GM03348 (cell line): ENCODE measurements at regions not wholly inside any gene's neighbourhood (a gene's known extent, or its start where the extent isn't known, plus 50 kb on each side); places are given as distances from the start of the nearest gene placed in this dataset.
"Not testable (repeated sequence)": the region's sequence is repeated elsewhere in the genome, so short reads cannot be mapped to it uniquely, and the experiment has no call there.

Experiments used
- DNase-seq: peaks from one replicate; pipeline ENCODE4 v3.0.0; 2012; ENCODE audit warnings: low spot score

DNA sequence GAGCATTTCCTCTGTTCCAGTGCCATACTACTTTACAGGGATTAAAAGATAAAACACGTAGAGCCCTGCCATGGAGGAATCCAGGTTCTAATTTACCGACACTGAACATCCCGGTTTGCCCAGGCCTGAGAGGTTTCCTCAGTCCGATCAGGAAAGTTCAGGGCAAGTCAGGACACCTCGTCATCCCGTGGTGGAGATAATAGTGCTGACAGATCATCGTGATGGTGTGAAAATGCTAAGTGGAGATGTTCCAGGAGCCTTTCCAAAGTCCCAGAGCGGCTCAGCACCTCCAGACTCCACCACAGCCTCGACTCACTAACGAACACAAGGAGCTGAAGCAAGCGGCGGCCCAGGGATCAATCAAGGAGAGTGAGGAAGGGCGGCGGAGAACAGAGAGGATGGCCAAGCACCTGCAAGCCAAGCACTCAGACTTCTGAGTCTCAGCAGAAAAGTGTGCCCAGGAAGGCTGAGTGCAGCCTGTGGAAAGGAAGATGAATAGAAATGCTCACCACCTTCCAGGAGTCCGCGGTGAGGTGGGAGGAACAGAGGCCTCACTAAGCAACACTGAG, 103.7 kb upstream of the VWC2 start:
- DNase-seq: no peak

DNA sequence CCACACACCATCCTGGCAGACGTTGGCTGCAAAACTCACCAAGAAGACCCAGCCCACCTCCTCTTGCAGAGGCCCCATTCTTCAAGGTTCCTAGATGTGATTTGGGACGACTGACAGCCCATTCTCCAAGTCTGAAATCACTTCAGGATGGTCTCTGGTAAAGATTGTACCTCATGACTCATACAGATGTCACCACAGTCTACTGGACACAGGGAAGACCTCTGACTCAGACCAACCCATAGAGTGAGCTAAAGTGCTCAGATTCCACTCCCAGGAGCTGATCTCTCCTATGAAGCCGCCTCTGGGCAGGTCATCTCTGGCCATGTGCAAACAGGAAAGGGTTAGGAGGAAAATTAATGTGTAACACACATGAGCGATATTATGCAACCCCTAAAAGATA, 102.4 kb upstream of the VWC2 start:
- no peak for DNase-seq

DNA sequence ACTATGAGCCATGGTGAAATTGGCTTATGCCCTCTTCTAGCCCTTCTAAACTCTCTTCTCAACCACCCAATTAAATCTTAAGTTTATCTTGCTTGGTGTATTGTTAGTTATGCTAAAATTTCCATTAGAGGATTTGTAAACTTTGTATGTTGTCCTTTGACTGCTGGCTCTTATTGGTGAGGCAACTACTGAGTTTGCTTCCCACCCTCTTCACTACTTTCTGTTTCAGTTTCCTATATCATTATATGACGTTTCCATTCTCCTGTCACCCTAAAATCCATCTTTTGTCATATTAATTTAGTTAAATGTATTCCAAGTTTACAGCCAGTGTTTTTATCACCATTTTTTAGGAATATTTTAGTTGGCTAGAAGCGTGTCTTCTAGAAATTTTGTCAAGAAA, 80.9 kb upstream of the VWC2 start:
- DNase-seq: no peak

DNA sequence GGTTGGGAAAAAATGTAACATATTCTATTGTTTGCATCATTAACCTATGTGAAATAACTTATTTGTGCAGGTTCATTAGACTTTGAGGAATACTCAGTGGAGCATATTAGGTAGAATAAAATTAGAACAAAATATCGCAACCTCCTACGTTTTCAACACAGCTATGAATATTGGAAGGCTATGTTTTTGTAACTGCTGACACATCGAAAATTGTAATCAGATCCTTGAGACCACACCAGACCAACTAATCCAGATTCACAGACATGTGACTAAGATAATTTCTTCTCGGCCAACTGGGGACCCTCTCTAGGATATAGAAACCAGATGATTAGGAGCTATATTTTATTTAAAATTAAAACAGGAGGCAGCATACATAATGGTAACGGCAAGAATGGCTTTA, 77.5 kb upstream of the VWC2 start:
- no peak for DNase-seq

DNA sequence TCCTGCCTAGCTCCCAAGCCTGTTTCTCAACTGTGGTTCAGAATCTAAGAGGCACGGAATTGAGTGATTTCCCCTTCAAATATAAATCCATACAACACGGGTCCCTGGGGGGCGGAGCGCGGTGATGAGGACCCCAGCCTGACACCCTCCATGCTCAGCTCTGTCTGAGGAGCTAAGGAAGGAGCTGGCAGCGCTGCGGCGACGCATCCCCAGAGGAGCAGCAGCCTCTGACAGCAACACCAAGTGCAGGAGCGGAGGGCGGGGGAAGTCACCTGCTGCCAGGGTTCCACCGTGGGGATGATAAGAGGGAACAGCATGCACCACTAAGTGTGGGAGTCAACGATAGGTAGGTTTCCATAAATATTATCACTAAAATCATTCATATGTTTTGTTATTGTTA, 72.6 kb upstream of the VWC2 start:
- DNase-seq: no peak

DNA sequence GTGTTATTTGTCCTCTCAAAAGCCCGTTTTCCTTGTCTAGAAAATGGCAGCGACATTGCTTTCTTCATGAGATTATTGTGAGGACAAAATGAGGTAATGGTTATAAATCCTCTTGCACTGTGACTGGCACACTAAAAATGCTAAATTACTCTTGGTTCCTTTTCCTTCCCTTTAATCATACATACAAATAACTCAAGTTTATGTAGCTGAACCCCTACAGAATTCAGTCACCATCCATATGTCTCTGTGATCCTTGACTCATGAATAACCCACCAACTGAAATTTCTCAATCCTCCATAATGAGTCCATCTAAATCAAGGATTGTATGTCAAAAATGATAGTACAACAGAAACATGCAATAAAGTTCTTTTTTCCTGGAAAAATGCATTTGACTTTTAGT, 71.3 kb upstream of the VWC2 start:
- no peak for DNase-seq

DNA sequence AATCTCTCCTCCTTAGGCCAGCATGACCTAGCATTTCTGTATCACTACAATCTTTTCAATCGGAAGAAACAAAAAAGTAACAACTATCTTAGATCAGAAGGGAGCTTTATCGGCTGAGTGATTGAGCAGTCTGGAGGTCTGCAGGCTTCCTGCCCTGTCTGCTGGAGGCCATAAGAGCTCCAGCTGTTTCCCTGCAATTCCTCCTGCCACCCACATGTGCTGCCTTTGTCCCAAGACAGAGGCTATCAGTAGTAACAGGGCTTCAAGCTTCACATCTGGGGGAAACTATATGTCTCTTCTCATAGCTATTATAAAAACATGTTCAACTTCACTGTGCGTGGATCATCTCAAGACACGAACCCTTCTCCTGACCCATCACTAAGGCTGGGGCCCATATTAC, 70.1 kb upstream of the VWC2 start:
- DNase-seq: no peak

DNA sequence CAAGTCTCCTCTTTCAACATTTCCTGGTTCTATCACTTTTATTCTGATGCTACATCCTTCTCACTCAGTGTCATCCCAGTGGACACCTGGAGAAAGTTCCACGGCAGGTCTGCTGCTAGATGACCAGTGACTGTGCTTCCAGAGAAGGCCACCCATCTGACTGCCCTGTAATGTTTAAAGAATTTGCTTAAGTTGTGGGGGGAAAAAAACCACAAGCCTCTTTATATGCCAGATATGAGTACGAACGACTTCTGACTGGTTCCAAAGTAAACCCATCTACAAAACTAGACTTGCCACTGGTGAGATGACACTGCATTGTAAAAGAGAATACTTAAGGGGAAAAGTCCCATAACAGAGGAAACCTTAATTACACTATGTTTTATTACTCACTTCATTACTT, 69.6 kb upstream of the VWC2 start:
- no peak for DNase-seq

DNA sequence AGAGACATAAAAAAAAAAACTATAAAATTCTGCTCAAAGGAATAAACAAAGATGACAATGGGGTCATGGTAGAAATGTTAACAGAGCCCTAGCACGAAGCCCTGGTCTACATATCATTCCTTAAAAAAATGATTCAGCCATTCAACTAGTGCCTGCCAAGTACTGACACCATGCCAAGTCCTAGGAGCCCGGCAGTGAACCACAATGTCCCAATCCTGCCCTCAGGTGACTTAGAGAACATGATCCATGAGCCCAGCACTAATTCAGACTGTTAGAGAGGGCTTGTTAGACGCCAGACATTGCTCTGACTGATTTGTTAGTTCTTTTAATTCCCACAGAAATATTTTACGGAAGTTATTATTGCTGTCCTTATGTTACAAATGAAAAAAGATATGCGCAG, 67.3 kb upstream of the VWC2 start:
- DNase-seq: no peak

DNA sequence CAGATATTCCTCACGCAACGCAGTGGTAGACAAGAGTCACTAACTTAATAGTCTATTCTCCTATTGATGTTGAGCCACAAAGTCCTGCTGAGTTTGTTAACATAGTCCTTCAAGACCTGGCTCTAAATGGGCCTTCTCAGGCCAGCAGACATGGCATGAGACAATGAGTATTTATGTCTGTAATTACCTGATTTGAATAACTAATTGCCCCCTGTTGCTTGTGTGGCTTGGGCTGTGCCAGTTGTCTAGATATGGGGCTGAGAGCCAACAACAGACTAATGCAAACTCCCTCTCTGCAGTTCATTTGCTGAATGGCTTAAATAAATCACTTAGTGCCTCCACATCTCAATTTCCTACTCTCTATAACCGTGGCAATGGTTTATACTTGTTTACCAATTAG, 65.5 kb upstream of the VWC2 start:
- DNase-seq: no peak

DNA sequence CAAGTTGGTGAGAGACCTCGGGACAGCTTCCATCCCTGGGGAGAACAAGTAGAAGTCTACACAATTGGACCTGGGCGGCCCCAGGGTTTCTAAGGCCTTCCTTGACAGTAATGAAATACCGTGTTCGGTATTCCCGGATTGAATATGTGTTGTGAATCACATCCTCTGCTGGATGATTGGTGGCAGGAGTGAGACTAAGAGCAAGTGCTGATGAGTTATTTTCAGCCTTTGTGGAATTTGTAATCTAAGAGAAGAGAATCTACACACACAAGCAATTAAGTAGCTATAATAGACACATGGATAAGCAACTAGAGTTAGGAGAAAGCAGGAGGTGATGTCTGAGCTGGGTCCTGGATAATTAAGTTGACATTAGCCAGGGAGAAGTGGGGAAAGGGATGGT, 64.8 kb upstream of the VWC2 start:
- DNase-seq: no peak

DNA sequence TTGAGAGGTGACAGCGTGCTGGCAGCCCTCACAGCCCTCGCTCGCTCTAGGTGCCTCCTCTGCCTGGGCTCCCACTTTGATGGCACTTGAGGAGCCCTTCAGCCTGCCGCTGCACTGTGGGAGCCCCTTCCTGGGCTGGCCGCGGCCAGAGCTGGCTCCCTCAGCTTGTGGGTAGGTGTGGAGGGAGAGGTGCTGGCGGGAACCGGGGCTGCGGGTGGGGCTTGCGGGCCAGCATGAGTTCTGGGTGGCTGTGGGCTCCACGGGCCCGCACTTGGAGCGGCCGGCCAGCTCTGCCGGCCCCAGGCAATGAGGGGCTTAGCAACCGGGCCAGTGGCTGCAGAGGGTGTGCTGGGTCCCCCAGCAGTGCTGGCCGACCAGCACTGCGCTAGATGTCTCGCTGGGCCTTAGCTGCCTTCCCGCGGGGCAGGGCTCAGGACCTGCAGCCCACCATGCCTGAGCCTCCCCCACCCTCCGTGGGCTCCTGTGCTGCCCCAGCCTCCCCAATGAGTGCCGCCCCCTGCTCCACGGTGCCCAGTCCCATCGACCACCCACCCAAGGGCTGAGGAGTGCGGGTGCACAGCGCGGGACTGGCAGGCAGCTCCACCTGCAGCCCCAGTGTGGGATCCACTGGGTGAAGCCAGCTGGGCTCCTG, 62.2 kb upstream of the VWC2 start:
- not testable (repeated sequence) for DNase-seq

DNA sequence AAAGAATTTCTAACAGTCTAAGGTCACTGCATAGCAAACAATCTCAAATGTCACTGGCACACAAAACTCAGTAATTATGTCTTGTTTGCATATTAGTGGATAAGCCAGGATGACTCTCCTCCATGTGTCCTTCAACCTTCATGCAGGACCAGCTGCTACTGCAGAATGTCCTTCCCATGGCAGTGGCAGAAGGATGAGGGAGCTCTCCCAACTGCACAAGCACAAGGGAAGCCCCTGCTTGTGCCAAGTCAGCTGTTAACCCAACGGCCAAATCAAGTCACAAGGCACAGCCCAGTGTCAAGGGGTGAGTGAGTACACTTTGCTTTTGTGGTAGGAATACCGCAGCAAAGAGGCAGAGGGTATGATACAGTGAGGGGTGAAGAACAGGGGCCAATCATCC, 59.3 kb upstream of the VWC2 start:
- no peak for DNase-seq

DNA sequence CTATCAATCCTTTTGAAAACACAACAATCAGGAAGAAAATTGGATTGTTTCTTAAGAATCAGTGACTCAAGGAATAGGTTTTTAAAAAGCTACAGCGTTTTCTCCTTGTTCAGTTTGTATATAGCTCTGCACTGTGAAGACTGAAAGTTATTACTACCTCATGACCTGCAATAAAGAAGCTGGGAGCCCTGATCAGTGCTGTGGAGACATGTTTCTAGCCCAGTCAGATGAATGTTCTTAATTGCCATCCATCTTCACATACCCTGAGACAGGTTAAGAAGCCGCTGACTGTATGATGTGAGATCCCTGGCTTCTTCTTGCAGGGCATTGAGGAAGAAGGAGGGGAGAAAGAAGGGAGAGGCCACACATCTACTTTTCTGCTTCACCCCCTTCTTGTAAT, 58.0 kb upstream of the VWC2 start:
- no peak for DNase-seq

DNA sequence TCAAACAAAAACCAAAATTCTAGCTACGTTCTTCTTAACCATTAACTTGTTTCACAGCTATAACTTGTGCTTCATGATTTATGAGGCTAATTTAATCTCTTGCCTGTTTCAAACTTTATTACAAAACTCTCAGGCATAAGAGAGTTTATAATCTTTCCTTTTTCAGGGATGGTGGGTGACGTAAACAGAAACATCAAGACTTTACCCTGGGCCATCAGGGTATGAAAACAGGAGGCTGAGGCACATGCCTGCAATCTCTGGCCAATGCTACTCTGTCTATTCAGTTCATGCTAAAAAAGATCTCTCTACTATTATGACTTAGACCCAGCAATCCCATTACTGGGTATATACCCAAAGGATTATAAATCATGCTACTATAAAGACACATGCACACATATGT, 55.9 kb upstream of the VWC2 start:
- DNase-seq: no peak

DNA sequence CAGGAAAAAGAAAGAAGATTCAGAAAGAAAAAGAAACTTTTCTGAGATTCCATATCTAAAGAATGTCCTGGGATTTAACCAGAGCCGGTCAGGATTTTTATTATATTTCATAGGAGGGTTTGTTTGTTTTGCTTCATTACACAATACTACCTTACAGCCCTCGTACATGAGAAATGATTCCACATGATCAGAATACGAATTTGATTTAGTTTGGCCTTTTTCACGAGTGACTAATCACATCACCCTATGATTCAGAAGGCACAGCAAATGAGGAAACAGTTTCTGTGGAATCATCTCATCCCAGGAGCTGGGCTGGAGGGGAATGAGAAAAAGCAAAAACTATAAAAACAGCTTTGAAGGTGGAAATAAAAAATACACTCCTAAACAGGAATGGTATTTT, 54.7 kb upstream of the VWC2 start:
- no peak for DNase-seq

DNA sequence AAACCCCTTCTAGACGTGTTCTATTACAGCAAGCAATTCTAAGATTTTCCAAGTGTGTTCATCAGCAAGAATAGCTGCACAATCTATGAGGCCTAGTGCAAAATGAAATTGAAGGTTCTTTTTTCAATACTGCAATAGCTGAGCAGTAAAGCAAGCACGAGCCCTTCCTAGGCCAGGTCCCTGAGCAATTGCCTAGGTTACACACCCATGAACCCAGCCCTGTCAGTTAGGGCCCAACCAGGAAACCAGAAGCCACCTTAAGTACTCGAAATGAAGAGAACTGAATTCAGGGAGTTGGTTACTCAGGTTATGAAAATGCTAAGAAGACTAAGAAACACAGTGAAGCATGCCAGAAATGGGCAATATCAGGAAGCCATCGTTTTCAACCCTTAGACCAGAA, 52.0 kb upstream of the VWC2 start:
- DNase-seq: no peak
